ENCODE measurements at regions not wholly inside any gene's neighbourhood (a gene's known extent, or its start where the extent isn't known, plus 50 kb on each side); places are given as distances from the start of the nearest gene placed in this dataset.

DNA sequence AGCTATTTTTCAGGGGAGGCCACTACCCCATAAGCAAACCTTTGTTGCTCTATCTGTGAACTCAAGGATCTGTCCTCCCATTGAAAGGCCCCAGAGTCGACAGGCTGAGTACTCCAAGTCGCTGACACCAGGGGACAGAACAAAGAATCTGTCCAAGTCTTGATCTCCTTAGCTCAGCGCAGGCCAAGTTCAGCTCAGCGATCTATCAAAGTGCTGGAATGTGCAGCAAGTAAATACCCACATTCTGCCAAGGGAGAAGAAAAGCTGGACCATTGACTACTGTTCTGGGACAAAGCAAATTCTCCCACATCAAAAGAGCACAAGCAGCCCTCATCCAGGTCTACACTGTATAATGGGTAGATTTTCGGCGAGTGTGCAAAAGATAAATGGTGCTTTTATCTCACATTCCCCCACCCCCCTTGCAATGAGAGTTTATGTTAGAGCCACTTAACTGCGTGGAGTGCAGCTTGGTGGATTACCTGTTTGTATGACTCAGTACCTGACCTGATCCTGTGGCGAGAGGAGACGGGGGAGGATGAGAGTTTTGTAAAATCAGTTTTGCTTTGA is 391.7 kb upstream of the SGCG start:
- H3K4me3 ChIP-seq (replicated peaks in 1 of 4; ENCODE audit: control extremely low read depth in 1 of 4, insufficient read depth in 1 of 4, low read depth in 3 of 4, low read length in 4 of 4) = no peak overlapping the region
- no peaks in the 10 kb centered on the region for H3K27me3 ChIP-seq (ENCODE audit: control insufficient read depth, insufficient read depth, low read length)
- no peaks in the 10 kb centered on the region for H3K4me1 ChIP-seq (ENCODE audit: control insufficient read depth, extremely low read depth, insufficient read depth, low read length)
- no peaks in the 10 kb centered on the region for H3K9me3 ChIP-seq (ENCODE audit: control insufficient read depth, insufficient read depth, low read depth, low read length)
- H3K4me2 ChIP-seq (ENCODE audit: extremely low read depth, insufficient read depth, low read length) = no peak overlapping the region
- H3K36me3 ChIP-seq (ENCODE audit: control insufficient read depth, insufficient read depth, low read length) = no peaks in the 10 kb centered on the region
- TF ChIP-seq EZH2 (IDR thresholded peaks at IDR 0.05; ENCODE audit: low read length, missing control alignments) = no peak
- TF ChIP-seq, protein P1, sequence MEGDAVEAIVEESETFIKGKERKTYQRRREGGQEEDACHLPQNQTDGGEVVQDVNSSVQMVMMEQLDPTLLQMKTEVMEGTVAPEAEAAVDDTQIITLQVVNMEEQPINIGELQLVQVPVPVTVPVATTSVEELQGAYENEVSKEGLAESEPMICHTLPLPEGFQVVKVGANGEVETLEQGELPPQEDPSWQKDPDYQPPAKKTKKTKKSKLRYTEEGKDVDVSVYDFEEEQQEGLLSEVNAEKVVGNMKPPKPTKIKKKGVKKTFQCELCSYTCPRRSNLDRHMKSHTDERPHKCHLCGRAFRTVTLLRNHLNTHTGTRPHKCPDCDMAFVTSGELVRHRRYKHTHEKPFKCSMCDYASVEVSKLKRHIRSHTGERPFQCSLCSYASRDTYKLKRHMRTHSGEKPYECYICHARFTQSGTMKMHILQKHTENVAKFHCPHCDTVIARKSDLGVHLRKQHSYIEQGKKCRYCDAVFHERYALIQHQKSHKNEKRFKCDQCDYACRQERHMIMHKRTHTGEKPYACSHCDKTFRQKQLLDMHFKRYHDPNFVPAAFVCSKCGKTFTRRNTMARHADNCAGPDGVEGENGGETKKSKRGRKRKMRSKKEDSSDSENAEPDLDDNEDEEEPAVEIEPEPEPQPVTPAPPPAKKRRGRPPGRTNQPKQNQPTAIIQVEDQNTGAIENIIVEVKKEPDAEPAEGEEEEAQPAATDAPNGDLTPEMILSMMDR (conservative IDR thresholded peaks at IDR 0.05 in 1 of 2, IDR thresholded peaks at IDR 0.05 in 1 of 2; ENCODE audit: low read depth in 1 of 2, low read length in 2 of 2) = no peak
- no peak overlapping the region for H2AFZ ChIP-seq (ENCODE audit: low read length)
- H3K79me2 ChIP-seq (ENCODE audit: control insufficient read depth, insufficient read depth, low read length) = no peaks in the 10 kb centered on the region
- H3K9ac ChIP-seq (ENCODE audit: insufficient read depth, low read length) = no peak overlapping the region
- no peak overlapping the region for H3K27ac ChIP-seq (ENCODE audit: insufficient read depth, low read length)
- no peak for DNase-seq (ENCODE audit: low read depth in 2 of 2)
- H4K20me1 ChIP-seq (ENCODE audit: control insufficient read depth, extremely low read depth, insufficient read depth, low read length) = no peaks in the 10 kb centered on the region

DNA sequence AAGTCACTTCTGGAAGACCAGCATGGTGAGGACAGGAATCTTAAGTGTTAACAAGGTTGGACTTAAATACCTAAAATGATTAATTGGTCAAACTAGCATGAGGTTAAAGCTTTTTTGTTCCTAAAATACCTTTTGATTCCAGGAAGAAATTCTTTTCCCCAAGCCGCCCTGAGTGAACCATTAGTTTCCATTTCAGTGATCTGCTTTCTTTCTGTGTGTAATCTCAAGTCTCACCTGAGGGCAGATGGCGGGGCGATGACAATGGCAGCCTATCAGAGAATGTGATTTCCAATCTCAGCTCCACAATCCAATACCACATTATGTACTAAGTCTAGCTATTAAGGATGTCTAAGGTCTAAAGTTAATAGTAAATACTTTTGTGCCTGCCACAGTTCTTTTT is 390.9 kb upstream of the SGCG start:
- no peak overlapping the region for H3K9ac ChIP-seq (ENCODE audit: insufficient read depth, low read length)
- no peaks in the 10 kb centered on the region for H3K79me2 ChIP-seq (ENCODE audit: control insufficient read depth, insufficient read depth, low read length)
- no peak for TF ChIP-seq EZH2 (IDR thresholded peaks at IDR 0.05; ENCODE audit: low read length, missing control alignments)
- TF ChIP-seq, protein P1 (conservative IDR thresholded peaks at IDR 0.05 in 1 of 2, IDR thresholded peaks at IDR 0.05 in 1 of 2; ENCODE audit: low read depth in 1 of 2, low read length in 2 of 2) = no peak

DNA sequence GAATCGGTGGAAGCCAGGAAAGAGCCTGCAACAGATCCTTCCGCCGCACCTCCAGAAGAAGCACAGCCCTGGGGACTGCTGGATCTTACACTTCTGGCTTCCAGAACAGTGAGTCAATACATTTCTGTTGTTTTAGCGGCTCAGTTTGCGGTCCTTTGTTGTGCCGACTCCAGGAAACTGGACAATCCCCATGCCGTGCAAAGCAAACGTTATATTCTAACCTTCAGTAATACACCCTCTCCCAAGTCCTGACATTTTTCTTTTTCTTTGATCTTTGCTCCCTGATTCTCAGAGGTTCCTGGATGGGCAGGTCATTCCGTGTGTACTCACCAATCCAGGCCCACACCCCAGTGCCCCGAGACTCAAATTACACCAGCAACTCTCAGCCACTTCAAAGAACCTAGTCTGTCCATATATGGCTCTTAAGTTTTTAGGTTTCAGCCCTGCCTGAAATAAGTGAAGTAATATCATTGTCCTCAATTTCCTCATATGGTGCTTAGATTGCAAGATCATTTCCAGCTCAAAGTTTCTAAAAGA is 387.1 kb upstream of the SGCG start:
- H3K4me3 ChIP-seq (replicated peaks in 1 of 4; ENCODE audit: control extremely low read depth in 1 of 4, insufficient read depth in 1 of 4, low read depth in 3 of 4, low read length in 4 of 4) = no peak overlapping the region
- no peak overlapping the region for H3K9ac ChIP-seq (ENCODE audit: insufficient read depth, low read length)
- H4K20me1 ChIP-seq (ENCODE audit: control insufficient read depth, extremely low read depth, insufficient read depth, low read length) = no peaks in the 10 kb centered on the region
- TF ChIP-seq, protein P1 (conservative IDR thresholded peaks at IDR 0.05 in 1 of 2, IDR thresholded peaks at IDR 0.05 in 1 of 2; ENCODE audit: low read depth in 1 of 2, low read length in 2 of 2) = no peak
- no peak for TF ChIP-seq EZH2 (IDR thresholded peaks at IDR 0.05; ENCODE audit: low read length, missing control alignments)
- no peaks in the 10 kb centered on the region for H3K9me3 ChIP-seq (ENCODE audit: control insufficient read depth, insufficient read depth, low read depth, low read length)
- H3K27ac ChIP-seq (ENCODE audit: insufficient read depth, low read length) = no peak overlapping the region
- DNase-seq (ENCODE audit: low read depth in 2 of 2) = peak in 1 of 2 donors; percentile 15
- no peak overlapping the region for H2AFZ ChIP-seq (ENCODE audit: low read length)
- no peaks in the 10 kb centered on the region for H3K36me3 ChIP-seq (ENCODE audit: control insufficient read depth, insufficient read depth, low read length)
- no peaks in the 10 kb centered on the region for H3K79me2 ChIP-seq (ENCODE audit: control insufficient read depth, insufficient read depth, low read length)
- no peaks in the 10 kb centered on the region for H3K4me1 ChIP-seq (ENCODE audit: control insufficient read depth, extremely low read depth, insufficient read depth, low read length)
- no peaks in the 10 kb centered on the region for H3K27me3 ChIP-seq (ENCODE audit: control insufficient read depth, insufficient read depth, low read length)
- no peak overlapping the region for H3K4me2 ChIP-seq (ENCODE audit: extremely low read depth, insufficient read depth, low read length)

More for the DNA sequence above, 390.9 kb upstream of the SGCG start:
- no peaks in the 10 kb centered on the region for H3K36me3 ChIP-seq (ENCODE audit: control insufficient read depth, insufficient read depth, low read length)
- no peaks in the 10 kb centered on the region for H3K27me3 ChIP-seq (ENCODE audit: control insufficient read depth, insufficient read depth, low read length)
- H3K4me3 ChIP-seq (replicated peaks in 1 of 4; ENCODE audit: control extremely low read depth in 1 of 4, insufficient read depth in 1 of 4, low read depth in 3 of 4, low read length in 4 of 4) = no peak overlapping the region
- no peak overlapping the region for H3K27ac ChIP-seq (ENCODE audit: insufficient read depth, low read length)
- H3K9me3 ChIP-seq (ENCODE audit: control insufficient read depth, insufficient read depth, low read depth, low read length) = no peaks in the 10 kb centered on the region
- DNase-seq (ENCODE audit: low read depth in 2 of 2) = no peak
- H4K20me1 ChIP-seq (ENCODE audit: control insufficient read depth, extremely low read depth, insufficient read depth, low read length) = no peaks in the 10 kb centered on the region
- H2AFZ ChIP-seq (ENCODE audit: low read length) = no peak overlapping the region
- H3K4me2 ChIP-seq (ENCODE audit: extremely low read depth, insufficient read depth, low read length) = no peak overlapping the region
- H3K4me1 ChIP-seq (ENCODE audit: control insufficient read depth, extremely low read depth, insufficient read depth, low read length) = no peaks in the 10 kb centered on the region
